DOHH2 (cell line): ENCODE measurements at regions not wholly inside any gene's neighbourhood (a gene's known extent, or its start where the extent isn't known, plus 50 kb on each side); places are given as distances from the start of the nearest gene placed in this dataset.

ENCODE experiments used
- H3F3A ChIP-seq: fragments of 200-600 bp; sonication (generic), shearing (Covaris generic); 2 replicates; pipeline ENCODE4 v1.6.0; 2016; ENCODE audit warnings: antibody characterized with exemption, mild to moderate bottlenecking; ENCODE audit not compliant: control insufficient read depth, insufficient read depth
- H3K27ac ChIP-seq: fragments of 200-600 bp; sonication (generic); 2 replicates; pipeline ENCODE4 v1.5.1; 2014; ENCODE audit warnings: low read depth, mild to moderate bottlenecking, low read length, moderate library complexity
- H3K27me3 ChIP-seq: fragments of 200-600 bp; sonication (generic); 2 replicates; pipeline ENCODE4 v1.6.1; 2014; ENCODE audit warnings: mild to moderate bottlenecking, low read length, mixed read lengths; ENCODE audit not compliant: control insufficient read depth
- H3K36me3 ChIP-seq: fragments of 200-600 bp; sonication (generic); 2 replicates; pipeline ENCODE4 v1.6.1; 2014; ENCODE audit warnings: mild to moderate bottlenecking, low read length, moderate library complexity, mixed read lengths; ENCODE audit not compliant: control insufficient read depth
- H3K4me1 ChIP-seq: fragments of 200-600 bp; sonication (generic); 2 replicates; pipeline ENCODE4 v1.6.1; 2014; ENCODE audit warnings: mild to moderate bottlenecking, low read length, mixed read lengths; ENCODE audit not compliant: control insufficient read depth
- H3K4me2 ChIP-seq: fragments of 200-600 bp; sonication (generic); 2 replicates; pipeline ENCODE4 v1.6.0; 2014; ENCODE audit warnings: mild to moderate bottlenecking, low read length, moderate library complexity
- H3K4me3 ChIP-seq: fragments of 200-600 bp; sonication (generic); 2 replicates; pipeline ENCODE4 v1.5.1; 2014; ENCODE audit warnings: mild to moderate bottlenecking, low read length, mixed read lengths
- H3K79me2 ChIP-seq: fragments of 200-600 bp; sonication (generic); 2 replicates; pipeline ENCODE4 v1.6.1; 2014; ENCODE audit warnings: mild to moderate bottlenecking, low read length, mixed read lengths; ENCODE audit not compliant: control insufficient read depth
- H3K9me2 ChIP-seq: fragments of 200-600 bp; sonication (generic); replicated peaks from 2 replicates; pipeline ENCODE4 v1.6.1; 2014; ENCODE audit warnings: mild to moderate bottlenecking, low read length, mixed read lengths; ENCODE audit not compliant: control insufficient read depth
- H3K9me3 ChIP-seq: fragments of 200-600 bp; sonication (generic); 2 replicates; pipeline ENCODE4 v1.6.1; 2014; ENCODE audit warnings: antibody characterized with exemption, low read length, mixed read lengths; ENCODE audit not compliant: control insufficient read depth, insufficient read depth
- H4K20me1 ChIP-seq: fragments of 200-600 bp; sonication (generic); 2 replicates; pipeline ENCODE4 v1.6.0; 2014; ENCODE audit warnings: low read depth, mild to moderate bottlenecking, antibody characterized with exemption, low read length, moderate library complexity; ENCODE audit not compliant: control insufficient read depth, insufficient read depth
- CTCF ChIP-seq: fragments of 200-600 bp; sonication (generic); IDR thresholded peaks from one replicate; pipeline ENCODE4 v1.5.1; 2014; ENCODE audit warnings: antibody characterized with exemption, mild to moderate bottlenecking, low read depth, low read length; ENCODE audit not compliant: poor library complexity, severe bottlenecking
- EZH2phosphoT487 ChIP-seq: fragments of 200-600 bp; sonication (generic); IDR thresholded peaks from 2 replicates; pipeline ENCODE4 v1.6.1; 2017; ENCODE audit warnings: borderline replicate concordance, mild to moderate bottlenecking, antibody characterized with exemption, low read length, moderate library complexity, mixed read lengths

GRCh38 chr21:17422931-17423330, 89.9 kb upstream of the CXADR start:
- Histone ChIP-seq H3K27ac (no peak overlapping the region), H4K20me1 (no peaks in the 10 kb centered on the region), H3K9me2 (no peaks in the 10 kb centered on the region), H3K4me3 (no peak overlapping the region), H3K4me2 (no peak overlapping the region), H3K36me3 (no peaks in the 10 kb centered on the region), H3K79me2 (no peaks in the 10 kb centered on the region), H3K27me3 (no peaks in the 10 kb centered on the region), H3K9me3 (no peaks in the 10 kb centered on the region), H3K4me1 (0 out of 2 replicates have a peak, but pooled peaks cover under 1% of the 10 kb centered on the region), H3F3A (no peaks in the 10 kb centered on the region)
- TF ChIP-seq CTCF = no peak
- TF ChIP-seq EZH2phosphoT487 = no peak

GRCh38 chr21:17427157-17427556, 85.7 kb upstream of the CXADR start:
- Histone ChIP-seq H3K4me2 (no peak overlapping the region), H4K20me1 (no peaks in the 10 kb centered on the region), H3K9me3 (no peaks in the 10 kb centered on the region), H3K9me2 (no peaks in the 10 kb centered on the region), H3K27ac (no peak overlapping the region), H3F3A (no peaks in the 10 kb centered on the region), H3K27me3 (no peaks in the 10 kb centered on the region), H3K4me3 (no peak overlapping the region), H3K79me2 (no peaks in the 10 kb centered on the region), H3K4me1 (peaks cover 8% of the 10 kb centered on the region), H3K36me3 (no peaks in the 10 kb centered on the region)
- TF ChIP-seq EZH2phosphoT487 (no peak), CTCF (no peak)

GRCh38 chr21:17427831-17428483, 84.9 kb upstream of the CXADR start:
- no peaks in the 10 kb centered on the region for H3K27me3 ChIP-seq
- TF ChIP-seq CTCF (no peak), EZH2phosphoT487 (no peak)
- H4K20me1 ChIP-seq = no peaks in the 10 kb centered on the region
- no peaks in the 10 kb centered on the region for H3K36me3 ChIP-seq
- H3F3A ChIP-seq = no peaks in the 10 kb centered on the region
- peaks cover 8% of the 10 kb centered on the region for H3K4me1 ChIP-seq
- no peak overlapping the region for H3K27ac ChIP-seq
- no peak overlapping the region for H3K4me2 ChIP-seq
- no peaks in the 10 kb centered on the region for H3K9me3 ChIP-seq
- H3K79me2 ChIP-seq = no peaks in the 10 kb centered on the region
- no peak overlapping the region for H3K4me3 ChIP-seq
- no peaks in the 10 kb centered on the region for H3K9me2 ChIP-seq
